HEK293T (cell line): ENCODE measurements at regions not wholly inside any gene's neighbourhood (a gene's known extent, or its start where the extent isn't known, plus 50 kb on each side); places are given as distances from the start of the nearest gene placed in this dataset.

Experiments used
- ARNT ChIP-seq: fragments of 450-650 bp; IDR thresholded peaks from 2 replicates; pipeline ENCODE4 v1.6.1; 2017; ENCODE audit warnings: mild to moderate bottlenecking
- BHLHE40 ChIP-seq: fragments of 450-650 bp; IDR thresholded peaks from 2 replicates; pipeline ENCODE4 v1.6.1; 2016; ENCODE audit warnings: mild to moderate bottlenecking, moderate library complexity, borderline replicate concordance
- CTBP1 ChIP-seq: fragments of 450-650 bp; IDR thresholded peaks from 2 replicates; pipeline ENCODE4 v1.6.1; 2016; ENCODE audit warnings: borderline replicate concordance
- ELF4 ChIP-seq: fragments of 450-650 bp; IDR thresholded peaks from 2 replicates; pipeline ENCODE4 v1.6.1; 2017; ENCODE audit warnings: antibody characterized with exemption
- FOXA1 ChIP-seq: fragments of 450-650 bp; IDR thresholded peaks from 2 replicates; pipeline ENCODE4 v1.6.1; 2016; ENCODE audit warnings: mild to moderate bottlenecking
- FOXK2 ChIP-seq: fragments of 450-650 bp; IDR thresholded peaks from 2 replicates; pipeline ENCODE4 v1.6.1; 2016; ENCODE audit warnings: mild to moderate bottlenecking
- FOXM1 ChIP-seq: fragments of 450-650 bp; IDR thresholded peaks from 2 replicates; pipeline ENCODE4 v1.6.1; 2017; ENCODE audit warnings: mild to moderate bottlenecking, borderline replicate concordance
- L3MBTL2 ChIP-seq: fragments of 450-650 bp; conservative IDR thresholded peaks from 2 replicates; pipeline ENCODE4 v1.6.1; 2016; ENCODE audit warnings: mild to moderate bottlenecking
- SP1 ChIP-seq: fragments of 450-650 bp; IDR thresholded peaks from 2 replicates; pipeline ENCODE4 v1.6.1; 2017
- SUZ12 ChIP-seq: fragments of 450-650 bp; IDR thresholded peaks from 2 replicates; pipeline ENCODE4 v1.6.1; 2016; ENCODE audit warnings: mild to moderate bottlenecking
- TARDBP ChIP-seq: fragments of 450-650 bp; IDR thresholded peaks from 2 replicates; pipeline ENCODE4 v1.6.1; 2016
- ZNF384 ChIP-seq: fragments of 450-650 bp; IDR thresholded peaks from 2 replicates; pipeline ENCODE4 v1.6.1; 2016

DNA sequence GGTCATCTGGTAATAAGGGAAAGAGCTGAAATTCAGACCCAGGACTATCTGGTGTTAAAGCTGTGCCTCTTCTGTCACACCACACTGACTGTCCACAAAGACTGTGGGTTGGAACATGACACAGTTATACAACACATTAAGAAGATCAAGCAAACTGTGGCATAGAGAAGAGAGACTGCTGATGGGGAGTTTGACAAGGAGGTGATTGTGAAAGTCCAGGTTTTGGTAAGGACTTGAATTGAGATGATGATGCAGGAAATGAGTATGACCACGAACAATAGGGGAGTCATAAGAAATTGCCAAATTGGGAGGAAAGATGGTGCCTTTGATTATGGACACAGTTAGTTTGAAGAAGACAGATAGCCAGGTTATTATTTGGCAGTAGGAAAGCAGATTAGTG, 163.4 kb downstream of the PDGFRA start:
- no peak for TF ChIP-seq FOXM1
- no peak for TF ChIP-seq SUZ12
- no peak for TF ChIP-seq ELF4
- TF ChIP-seq L3MBTL2 = no peak
- no peak for TF ChIP-seq FOXK2
- no peak for TF ChIP-seq BHLHE40
- TF ChIP-seq CTBP1 = no peak
- no peak for TF ChIP-seq SP1
- no peak for TF ChIP-seq FOXA1
- no peak for TF ChIP-seq TARDBP
- TF ChIP-seq ZNF384 = no peak
- TF ChIP-seq ARNT = no peak
